Esophagus squamous epithelium (tissue), 5 donors: ENCODE measurements at regions not wholly inside any gene's neighbourhood (a gene's known extent, or its start where the extent isn't known, plus 50 kb on each side); places are given as distances from the start of the nearest gene placed in this dataset.

Experiments
- DNase-seq: peaks from one replicate; lab custom pipeline; 2025; lab: John Stamatoyannopoulos, UW
- H3K27ac ChIP-seq, 4 donors: fragments of 200-600 bp; sonication (generic); one replicate each; pipeline ENCODE4 v1.5.1; 2016 to 2019; ENCODE audit warnings: mild to moderate bottlenecking in 1 of 4
- H3K27me3 ChIP-seq, 4 donors: fragments of 200-600 bp; sonication (generic); 1 replicate in 3 of 4; 2 replicates in 1 of 4; pipeline versions ENCODE4 v1.5.1 to v1.6.0; 2017 to 2021; ENCODE audit warnings: antibody characterized with exemption in 1 of 4
- H3K36me3 ChIP-seq, 3 donors: fragments of 200-600 bp; sonication (generic); one replicate each; pipeline ENCODE4 v1.5.1; 2016 to 2019
- H3K4me1 ChIP-seq, 3 donors: fragments of 200-600 bp; sonication (generic); one replicate each; pipeline ENCODE4 v1.5.1; 2017 to 2019
- H3K4me3 ChIP-seq, 4 donors: fragments of 200-600 bp; sonication (generic); 1 replicate in 3 of 4; 2 replicates in 1 of 4; pipeline ENCODE4 v1.5.1; 2016 to 2019; ENCODE audit warnings: mild to moderate bottlenecking in 2 of 4, moderate library complexity in 1 of 4
- H3K9me3 ChIP-seq, 3 donors: fragments of 200-600 bp; sonication (generic); one replicate each; pipeline ENCODE4 v1.5.1; 2016 to 2019
- CTCF ChIP-seq, 6 experiments: fragments of 450-650 bp in 4 of 6; fragments of 200-600 bp in 2 of 6; sonication (generic) in 2 of 6; IDR thresholded peaks; one replicate each; pipeline ENCODE4 v1.5.1; 2016 to 2019; ENCODE audit warnings: antibody characterized with exemption in 6 of 6, mild to moderate bottlenecking in 4 of 6, moderate library complexity in 4 of 6
- POLR2A ChIP-seq, 4 donors: fragments of 450-650 bp; IDR thresholded peaks; one replicate each; pipeline ENCODE4 v1.6.1; 2017; ENCODE audit warnings: antibody characterized with exemption in 4 of 4, mild to moderate bottlenecking in 4 of 4, moderate library complexity in 3 of 4
- WGBS, 2 donors: methylation state at CpG; one replicate each; pipeline ENCODE4 v1.1.5; 2018; 5-methylcytosine and 5-hydroxymethylcytosine counted together
- intact Hi-C: fragments of 100-400 bp; cut with DNase I; formaldehyde crosslinking; loops from one replicate; pipeline ENCODE4 v1.15.0; 2022
- donor health status: DM: yes; HTN: yes; CAD: no.

DNA sequence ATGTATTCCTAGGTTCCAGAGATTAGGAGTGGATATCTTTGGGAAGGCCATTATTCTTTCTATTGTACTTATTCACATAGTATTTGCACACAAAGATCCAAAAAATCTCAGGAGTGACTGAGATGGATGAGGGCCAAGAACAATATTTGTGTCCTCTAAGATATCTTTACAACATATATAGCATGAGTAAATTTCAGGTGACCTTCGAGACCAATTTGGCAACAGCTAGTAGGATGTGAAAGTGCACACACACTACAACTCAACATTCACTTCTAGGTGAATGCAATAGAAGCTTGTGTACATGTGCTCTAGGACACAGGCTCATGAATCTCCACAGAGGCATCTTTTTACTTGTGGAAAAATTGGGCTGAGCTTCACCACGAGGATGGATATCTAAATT is 224.0 kb downstream of the C1orf94 start:
- Histone ChIP-seq H3K4me3 (no peak overlapping the region), H3K27me3 (peaks cover 0 to 5% (median 0%) of the 10 kb centered on the region in 4 donors), H3K27ac (no peak overlapping the region), H3K36me3 (no peaks in the 10 kb centered on the region), H3K9me3 (no peaks in the 10 kb centered on the region), H3K4me1 (no peaks in the 10 kb centered on the region)
- WGBS, 2 donors: 27 to 47% methylated on average over 2 of the region's 2 CpGs
- TF ChIP-seq POLR2A (IDR thresholded peaks at IDR 0.05) (no peak), CTCF (IDR thresholded peaks at IDR 0.05) (no peak)
- intact Hi-C loops: no loop called here
- no peak for DNase-seq

GRCh38 chr1:34403156-34403555 is 226.4 kb downstream of the C1orf94 start:
- Histone ChIP-seq H3K27ac (no peak overlapping the region), H3K36me3 (no peaks in the 10 kb centered on the region), H3K27me3 (no peaks in the 10 kb centered on the region), H3K4me3 (no peak overlapping the region), H3K4me1 (peaks cover 0 to 20% (median 8%) of the 10 kb centered on the region in 3 donors), H3K9me3 (no peaks in the 10 kb centered on the region)
- intact Hi-C loops: no loop called here
- no peak for DNase-seq
- TF ChIP-seq POLR2A (IDR thresholded peaks at IDR 0.05) (no peak), CTCF (IDR thresholded peaks at IDR 0.05) (no peak)

- Histone ChIP-seq H3K4me1 (peaks cover 0 to 20% (median 8%) of the 10 kb centered on the region in 3 donors), H3K36me3 (no peaks in the 10 kb centered on the region), H3K27ac (no peak overlapping the region), H3K27me3 (no peaks in the 10 kb centered on the region), H3K9me3 (no peaks in the 10 kb centered on the region), H3K4me3 (no peak overlapping the region)
- no peak for TF ChIP-seq CTCF (IDR thresholded peaks at IDR 0.05)
- TF ChIP-seq POLR2A (IDR thresholded peaks at IDR 0.05): no peak
- no peak for DNase-seq
- intact Hi-C loops: no loop called here
These were observed 228.1 kb downstream of the C1orf94 start for GRCh38 chr1:34404804-34405203.

DNA sequence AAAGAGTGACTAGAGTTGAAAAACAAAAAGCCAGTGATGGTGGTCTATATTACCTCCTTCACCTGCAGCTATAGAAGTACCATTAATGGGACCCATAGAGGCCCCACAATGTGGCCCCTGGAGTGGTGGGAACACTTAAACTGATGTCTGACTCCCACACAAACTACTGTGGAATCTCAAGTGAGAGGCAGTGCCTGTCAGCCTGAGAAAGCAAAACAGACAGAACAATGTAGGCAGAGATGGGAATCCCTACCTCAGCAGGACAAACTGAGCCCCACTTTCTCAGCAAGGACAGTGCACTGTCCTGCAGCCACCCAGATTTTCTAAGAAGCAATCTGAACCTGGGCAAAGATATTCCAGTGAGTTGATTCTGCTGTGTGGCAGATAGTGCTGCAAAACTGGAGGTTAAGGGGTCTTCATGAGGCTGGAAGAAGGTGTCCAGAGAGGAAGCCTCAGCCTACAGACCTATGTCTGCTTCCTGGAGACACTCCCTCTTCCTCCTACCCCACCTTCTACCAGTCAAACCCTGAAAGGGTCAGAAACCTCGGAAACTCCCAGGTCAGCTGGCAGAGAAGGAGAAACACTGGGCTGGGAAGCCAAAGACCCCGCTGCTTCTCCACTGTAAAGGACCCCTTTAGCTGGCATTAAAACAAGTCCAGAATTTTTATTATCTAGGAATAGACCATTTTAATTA is 228.7 kb downstream of the C1orf94 start:
- intact Hi-C loops: no loop called here
- Histone ChIP-seq H3K27me3 (no peaks in the 10 kb centered on the region), H3K36me3 (no peaks in the 10 kb centered on the region), H3K4me1 (peaks cover 0 to 20% (median 8%) of the 10 kb centered on the region in 3 donors), H3K4me3 (no peak overlapping the region), H3K27ac (no peak overlapping the region), H3K9me3 (no peaks in the 10 kb centered on the region)
- DNase-seq: no peak
- 74 to 75% methylated on average over 1 to 2 of the region's 2 CpGs for WGBS, 2 donors
- TF ChIP-seq CTCF (IDR thresholded peaks at IDR 0.05) (no peak), POLR2A (IDR thresholded peaks at IDR 0.05) (no peak)

GRCh38 chr1:34406377-34406776 is 229.7 kb downstream of the C1orf94 start:
- Histone ChIP-seq H3K27me3 (no peaks in the 10 kb centered on the region), H3K4me3 (no peak overlapping the region), H3K36me3 (no peaks in the 10 kb centered on the region), H3K9me3 (no peaks in the 10 kb centered on the region), H3K27ac (peak overlapping the region in 1 of 4 donors; percentile 36), H3K4me1 (peaks cover 0 to 20% (median 8%) of the 10 kb centered on the region in 3 donors)
- intact Hi-C loops: no loop called here
- no peak for TF ChIP-seq CTCF (IDR thresholded peaks at IDR 0.05)
- no peak for TF ChIP-seq POLR2A (IDR thresholded peaks at IDR 0.05)
- DNase-seq: no peak
- 23 to 26% methylated on average over 4 to 5 of the region's 5 CpGs for WGBS, 2 donors
